Type B pancreatic cell (in vitro differentiated cells): ENCODE measurements at regions not wholly inside any gene's neighbourhood (a gene's known extent, or its start where the extent isn't known, plus 50 kb on each side); places are given as distances from the start of the nearest gene placed in this dataset.
"Not testable (repeated sequence)": the region's sequence is repeated elsewhere in the genome, so short reads cannot be mapped to it uniquely, and the experiment has no call there.

Experiments used
- DNase-seq: peaks from one replicate; pipeline ENCODE4 v3.0.0; 2021; ENCODE audit warnings: mixed read lengths; ENCODE audit not compliant: unreplicated experiment; ENCODE audit errors: extremely low spot score
- H3K27ac Mint-ChIP-seq: 2 replicates; pipeline ENCODE4 v1.8.0; 2021; ENCODE audit warnings: mild to moderate bottlenecking, mixed read lengths
- H3K27me3 Mint-ChIP-seq: 2 replicates; pipeline ENCODE4 v1.8.0; 2021; ENCODE audit warnings: mixed read lengths
- H3K36me3 Mint-ChIP-seq: 2 replicates; pipeline ENCODE4 v1.8.0; 2021; ENCODE audit warnings: mixed read lengths
- H3K4me1 Mint-ChIP-seq: one replicate; pipeline ENCODE4 v1.8.0; 2021; ENCODE audit warnings: mixed read lengths; ENCODE audit not compliant: unreplicated experiment
- H3K4me3 Mint-ChIP-seq: 2 replicates; pipeline ENCODE4 v1.8.0; 2021; ENCODE audit warnings: mild to moderate bottlenecking, mixed read lengths
- H3K9me3 Mint-ChIP-seq: 2 replicates; pipeline ENCODE4 v1.8.0; 2021; ENCODE audit warnings: mixed read lengths
- CTCF ChIP-seq: fragments of 200-600 bp; sonication (generic); conservative IDR thresholded peaks from 2 replicates; pipeline ENCODE4 v1.5.0; 2021; ENCODE audit warnings: antibody characterized with exemption, mild to moderate bottlenecking

- DNase-seq = no peak
- H3K27me3 Mint-ChIP-seq = no peaks in the 10 kb centered on the region
- H3K4me1 Mint-ChIP-seq = peaks cover 12% of the 10 kb centered on the region
Observed at GRCh38 chr6:14894105-14894504, 351.8 kb upstream of the JARID2 start.

GRCh38 chr6:14896475-14896874 is 349.4 kb upstream of the JARID2 start:
- no peak for DNase-seq
- Mint-ChIP-seq H3K36me3 (no peaks in the 10 kb centered on the region), H3K9me3 (peaks cover 10% of the 10 kb centered on the region), H3K27ac (no peak overlapping the region), H3K4me1 (peaks cover 5% of the 10 kb centered on the region), H3K27me3 (no peaks in the 10 kb centered on the region), H3K4me3 (no peak overlapping the region)
- no peak for TF ChIP-seq CTCF

More at GRCh38 chr6:14894105-14894504, 351.8 kb upstream of the JARID2 start:
- no peaks in the 10 kb centered on the region for H3K36me3 Mint-ChIP-seq
- no peak overlapping the region for H3K27ac Mint-ChIP-seq
- peaks cover 15% of the 10 kb centered on the region for H3K9me3 Mint-ChIP-seq
- H3K4me3 Mint-ChIP-seq = no peak overlapping the region
- TF ChIP-seq CTCF = no peak

GRCh38 chr6:14897831-14898230 is 348.0 kb upstream of the JARID2 start:
- H3K27ac Mint-ChIP-seq = no peak overlapping the region
- no peak for TF ChIP-seq CTCF
- no peak overlapping the region for H3K4me3 Mint-ChIP-seq
- no peaks in the 10 kb centered on the region for H3K36me3 Mint-ChIP-seq
- no peaks in the 10 kb centered on the region for H3K4me1 Mint-ChIP-seq
- no peak for DNase-seq
- H3K27me3 Mint-ChIP-seq = no peaks in the 10 kb centered on the region
- H3K9me3 Mint-ChIP-seq = peaks cover 3% of the 10 kb centered on the region

GRCh38 chr6:14899441-14899840 is 346.4 kb upstream of the JARID2 start:
- not testable (repeated sequence) for H3K9me3 Mint-ChIP-seq, DNase-seq, H3K27ac Mint-ChIP-seq, H3K27me3 Mint-ChIP-seq, H3K36me3 Mint-ChIP-seq, H3K4me3 Mint-ChIP-seq, H3K4me1 Mint-ChIP-seq

- Mint-ChIP-seq H3K4me1 (peaks cover 5% of the 10 kb centered on the region), H3K4me3 (no peak overlapping the region), H3K36me3 (no peaks in the 10 kb centered on the region), H3K27me3 (no peaks in the 10 kb centered on the region), H3K27ac (no peak overlapping the region), H3K9me3 (peaks cover 3% of the 10 kb centered on the region)
- DNase-seq = no peak
- TF ChIP-seq CTCF = no peak
Observed at GRCh38 chr6:14900919-14901318, 344.9 kb upstream of the JARID2 start.

- Mint-ChIP-seq H3K9me3 (peaks cover 3% of the 10 kb centered on the region), H3K4me1 (peaks cover 5% of the 10 kb centered on the region), H3K27ac (no peak overlapping the region), H3K36me3 (no peaks in the 10 kb centered on the region), H3K4me3 (no peak overlapping the region), H3K27me3 (no peaks in the 10 kb centered on the region)
- no peak for DNase-seq
- TF ChIP-seq CTCF = no peak
Observed at GRCh38 chr6:14903176-14904038, 342.5 kb upstream of the JARID2 start.
